ENCODE measurements at regions not wholly inside any gene's neighbourhood (a gene's known extent, or its start where the extent isn't known, plus 50 kb on each side); places are given as distances from the start of the nearest gene placed in this dataset.
"Not testable (repeated sequence)": the region's sequence is repeated elsewhere in the genome, so short reads cannot be mapped to it uniquely, and the experiment has no call there.

GRCh38 chr1:95627244-95627643 lies 393.2 kb downstream of the RWDD3 start:
- DNase-seq, result no peak

GRCh38 chr1:95631695-95632094 lies 397.7 kb downstream of the RWDD3 start:
- no peak for DNase-seq

- no peak for DNase-seq
Measured at GRCh38 chr1:95635811-95636210, 401.8 kb downstream of the RWDD3 start.

- DNase-seq, result no peak
Measured at GRCh38 chr1:95636897-95637296, 402.9 kb downstream of the RWDD3 start.

GRCh38 chr1:95640746-95641145 lies 406.7 kb downstream of the RWDD3 start:
- DNase-seq, result no peak

GRCh38 chr1:95641386-95641785 lies 407.4 kb downstream of the RWDD3 start:
- no peak for DNase-seq

- no peak for DNase-seq
Measured at GRCh38 chr1:95642035-95642434, 408.0 kb downstream of the RWDD3 start.

- no peak for DNase-seq
Measured at GRCh38 chr1:95643071-95643470, 409.1 kb downstream of the RWDD3 start.

GRCh38 chr1:95645126-95645525 lies 411.1 kb downstream of the RWDD3 start:
- not testable (repeated sequence) for DNase-seq

GRCh38 chr1:95650631-95651030 lies 416.6 kb downstream of the RWDD3 start:
- DNase-seq, result no peak

GRCh38 chr1:95652423-95652965 lies 418.5 kb downstream of the RWDD3 start:
- no peak for DNase-seq

- DNase-seq, result no peak
Measured at GRCh38 chr1:95653618-95654017, 419.6 kb downstream of the RWDD3 start.

GRCh38 chr1:95655321-95656020 lies 421.5 kb downstream of the RWDD3 start:
- DNase-seq, result no peak

- no peak for DNase-seq
Measured at GRCh38 chr1:95657248-95657647, 423.2 kb downstream of the RWDD3 start.

GRCh38 chr1:95659166-95659565 lies 425.2 kb downstream of the RWDD3 start:
- DNase-seq, result no peak

GRCh38 chr1:95659588-95659987 lies 425.6 kb downstream of the RWDD3 start:
- no peak for DNase-seq

GRCh38 chr1:95660736-95661135 lies 426.7 kb downstream of the RWDD3 start:
- no peak for DNase-seq

- not testable (repeated sequence) for DNase-seq
Measured at GRCh38 chr1:95663530-95663929, 429.5 kb downstream of the RWDD3 start.

GRCh38 chr1:95668165-95668564 lies 434.2 kb downstream of the RWDD3 start:
- DNase-seq, result no peak

GRCh38 chr1:95669638-95670037 lies 435.6 kb downstream of the RWDD3 start:
- DNase-seq, result not testable (repeated sequence)

- no peak for DNase-seq
Measured at GRCh38 chr1:95671098-95671497, 437.1 kb downstream of the RWDD3 start.

- no peak for DNase-seq
Measured at GRCh38 chr1:95679262-95679661, 445.3 kb downstream of the RWDD3 start.

- DNase-seq, result no peak
Measured at GRCh38 chr1:95685081-95685480, 451.1 kb downstream of the RWDD3 start.

- DNase-seq, result no peak
Measured at GRCh38 chr1:95686217-95686616, 452.2 kb downstream of the RWDD3 start.
